ENCODE measurements at regions not wholly inside any gene's neighbourhood (a gene's known extent, or its start where the extent isn't known, plus 50 kb on each side); places are given as distances from the start of the nearest gene placed in this dataset.

DNA sequence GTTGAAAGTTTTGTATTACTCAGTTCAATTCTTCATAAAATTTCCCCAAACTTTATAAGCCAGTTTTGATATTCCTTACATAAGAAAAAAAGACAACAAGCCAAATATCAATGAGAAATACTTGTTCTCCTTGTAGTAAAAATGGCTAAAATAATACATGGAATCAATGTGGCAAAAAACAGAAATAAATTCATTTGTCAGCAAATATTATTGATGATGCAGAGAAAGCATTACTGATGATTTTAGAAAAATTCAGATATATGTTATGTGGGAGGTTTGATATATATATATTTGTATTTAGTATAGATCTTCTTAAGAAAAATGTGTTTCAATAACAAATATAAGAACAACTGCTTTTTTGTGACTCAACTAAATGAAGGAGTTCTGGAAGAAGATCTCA, 127.0 kb upstream of the PUM3 start:
- no peak for DNase-seq (ENCODE audit: low read depth, low spot score)
- no peak for TF ChIP-seq ZNF274 (IDR thresholded peaks at IDR 0.05; ENCODE audit: low read depth, low read length)
- TF ChIP-seq YY1 (IDR thresholded peaks at IDR 0.05; ENCODE audit: insufficient read depth, insufficient read length) = no peak
- TF ChIP-seq SUZ12 (IDR thresholded peaks at IDR 0.05; ENCODE audit: extremely low read depth, insufficient read depth, insufficient read length) = no peak
- Histone ChIP-seq H3K4me1 (ENCODE audit: insufficient read depth, insufficient read length) (no peaks in the 10 kb centered on the region), H3K9me3 (ENCODE audit: insufficient read depth, low read length) (no peaks in the 10 kb centered on the region; the same call in 1 of the 2 replicates), H3K4me3 (ENCODE audit: insufficient read length, low read depth) (no peak overlapping the region), H3K9ac (ENCODE audit: insufficient read length, low read depth) (no peak overlapping the region), H3K36me3 (ENCODE audit: insufficient read depth, insufficient read length, low read length) (no peaks in the 10 kb centered on the region), H3K27me3 (ENCODE audit: insufficient read depth, insufficient read length) (no peaks in the 10 kb centered on the region)

DNA sequence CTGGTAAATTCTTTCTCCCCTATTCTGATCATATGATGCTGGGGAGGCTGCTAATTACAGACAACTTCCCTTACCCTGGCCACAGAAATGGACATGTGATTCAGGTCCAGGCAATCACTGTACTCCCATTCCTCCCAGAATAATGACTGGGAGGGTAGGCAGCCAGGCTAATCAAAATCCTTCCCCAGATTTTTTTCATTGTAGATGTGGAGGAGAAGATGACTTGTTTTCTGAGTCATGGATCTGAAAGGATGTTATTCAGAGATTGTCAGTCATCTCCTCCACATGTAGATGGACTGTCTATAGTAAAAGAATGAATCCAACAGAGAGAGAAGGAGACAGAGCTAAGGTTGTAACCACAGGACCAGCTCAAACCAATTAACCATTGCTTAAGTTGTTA, 123.9 kb upstream of the PUM3 start:
- no peaks in the 10 kb centered on the region for H3K27me3 ChIP-seq (ENCODE audit: insufficient read depth, insufficient read length)
- DNase-seq (ENCODE audit: low read depth, low spot score) = no peak
- H3K9me3 ChIP-seq (ENCODE audit: insufficient read depth, low read length) = no peaks in the 10 kb centered on the region; the same call in 1 of the 2 replicates
- no peak for TF ChIP-seq SUZ12 (IDR thresholded peaks at IDR 0.05; ENCODE audit: extremely low read depth, insufficient read depth, insufficient read length)
- no peak for TF ChIP-seq ZNF274 (IDR thresholded peaks at IDR 0.05; ENCODE audit: low read depth, low read length)
- no peak for TF ChIP-seq YY1 (IDR thresholded peaks at IDR 0.05; ENCODE audit: insufficient read depth, insufficient read length)
- no peak overlapping the region for H3K9ac ChIP-seq (ENCODE audit: insufficient read length, low read depth)
- no peaks in the 10 kb centered on the region for H3K36me3 ChIP-seq (ENCODE audit: insufficient read depth, insufficient read length, low read length)
- no peak overlapping the region for H3K4me3 ChIP-seq (ENCODE audit: insufficient read length, low read depth)
- H3K4me1 ChIP-seq (ENCODE audit: insufficient read depth, insufficient read length) = no peaks in the 10 kb centered on the region

DNA sequence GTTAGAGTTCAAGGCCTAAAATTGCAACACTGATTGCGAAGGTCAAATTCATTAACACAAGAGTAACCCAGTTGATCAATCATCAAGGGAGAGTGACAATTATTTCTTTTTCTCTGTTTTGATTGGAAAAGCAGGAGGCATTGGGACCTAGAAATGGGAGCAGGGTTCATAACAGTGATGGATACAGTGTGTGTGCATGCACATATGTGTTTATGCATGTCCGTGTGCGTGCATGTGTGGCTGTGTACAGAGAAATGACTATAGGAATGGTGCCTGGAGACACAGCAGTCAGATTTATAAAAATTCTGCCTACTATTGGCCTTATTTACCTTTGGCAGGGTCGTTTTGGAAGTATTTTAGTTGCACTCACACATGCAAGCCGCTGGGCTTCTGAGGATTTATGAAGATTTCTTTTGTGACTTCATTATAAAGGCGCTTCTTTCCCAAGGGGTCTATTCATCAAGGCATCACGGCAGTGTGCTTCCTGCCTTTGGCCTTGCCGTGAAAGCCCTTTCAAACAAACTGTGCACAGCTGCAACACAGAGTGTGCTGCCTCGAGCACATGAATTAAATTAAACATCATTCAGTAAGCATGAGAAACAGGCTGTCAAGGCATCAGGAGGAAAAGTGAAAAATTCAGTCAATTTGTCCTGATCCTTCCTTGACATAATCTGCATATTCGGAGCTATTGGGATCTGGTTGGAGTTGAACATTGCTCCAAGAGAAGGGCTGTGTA, 122.8 kb upstream of the PUM3 start:
- Histone ChIP-seq H3K9ac (ENCODE audit: insufficient read length, low read depth) (no peak overlapping the region), H3K9me3 (ENCODE audit: insufficient read depth, low read length) (no peaks in the 10 kb centered on the region), H3K4me1 (ENCODE audit: insufficient read depth, insufficient read length) (no peaks in the 10 kb centered on the region), H3K4me3 (ENCODE audit: insufficient read length, low read depth) (no peak overlapping the region), H3K36me3 (ENCODE audit: insufficient read depth, insufficient read length, low read length) (no peaks in the 10 kb centered on the region), H3K27me3 (ENCODE audit: insufficient read depth, insufficient read length) (no peaks in the 10 kb centered on the region)
- TF ChIP-seq ZNF274 (IDR thresholded peaks at IDR 0.05; ENCODE audit: low read depth, low read length) (no peak), SUZ12 (IDR thresholded peaks at IDR 0.05; ENCODE audit: extremely low read depth, insufficient read depth, insufficient read length) (no peak), YY1 (IDR thresholded peaks at IDR 0.05; ENCODE audit: insufficient read depth, insufficient read length) (no peak)
- no peak for DNase-seq (ENCODE audit: low read depth, low spot score)

DNA sequence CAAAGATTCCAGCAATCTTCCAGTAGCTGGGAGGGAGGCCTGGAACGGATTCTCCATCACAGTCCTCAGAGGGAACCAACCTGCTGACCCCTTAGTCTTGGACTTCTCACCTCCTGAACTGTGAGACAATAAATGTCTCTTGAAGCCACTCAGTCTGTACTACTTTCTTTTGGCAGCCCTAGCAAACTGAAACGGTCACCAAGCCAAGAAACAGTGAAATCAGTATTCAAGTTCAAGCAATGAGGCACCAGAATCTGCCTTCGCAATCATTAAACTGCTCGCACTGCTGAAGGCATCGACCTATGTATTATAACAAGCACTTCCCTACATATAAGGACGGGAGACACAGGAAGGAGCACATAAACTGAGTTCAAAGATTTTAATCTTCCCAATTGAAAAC, 120.6 kb upstream of the PUM3 start:
- no peaks in the 10 kb centered on the region for H3K9me3 ChIP-seq (ENCODE audit: insufficient read depth, low read length)
- TF ChIP-seq YY1 (IDR thresholded peaks at IDR 0.05; ENCODE audit: insufficient read depth, insufficient read length) = no peak
- TF ChIP-seq SUZ12 (IDR thresholded peaks at IDR 0.05; ENCODE audit: extremely low read depth, insufficient read depth, insufficient read length) = no peak
- no peak for TF ChIP-seq ZNF274 (IDR thresholded peaks at IDR 0.05; ENCODE audit: low read depth, low read length)
- H3K9ac ChIP-seq (ENCODE audit: insufficient read length, low read depth) = no peak overlapping the region
- no peaks in the 10 kb centered on the region for H3K36me3 ChIP-seq (ENCODE audit: insufficient read depth, insufficient read length, low read length)
- H3K4me1 ChIP-seq (ENCODE audit: insufficient read depth, insufficient read length) = no peaks in the 10 kb centered on the region
- no peak for DNase-seq (ENCODE audit: low read depth, low spot score)
- no peaks in the 10 kb centered on the region for H3K27me3 ChIP-seq (ENCODE audit: insufficient read depth, insufficient read length)
- H3K4me3 ChIP-seq (ENCODE audit: insufficient read length, low read depth) = no peak overlapping the region

DNA sequence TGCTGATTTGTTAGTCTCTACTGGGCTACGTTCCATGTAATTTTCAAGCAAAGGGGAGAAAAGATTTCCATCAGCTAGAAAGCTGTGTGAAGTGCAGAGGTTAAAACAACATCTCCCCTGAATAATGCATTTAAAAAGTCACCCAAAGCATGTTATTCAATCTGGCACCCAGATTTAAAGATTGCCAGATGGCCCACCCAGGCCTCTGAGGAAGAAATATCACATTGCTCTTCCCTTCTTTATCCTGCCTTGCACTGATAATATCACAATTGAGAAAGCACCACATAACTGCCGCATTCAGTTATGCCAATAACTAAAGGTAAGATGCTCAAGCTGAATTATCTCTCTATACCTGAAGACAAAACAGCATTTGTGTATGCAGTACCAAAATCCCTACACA, 119.4 kb upstream of the PUM3 start:
- Histone ChIP-seq H3K4me1 (ENCODE audit: insufficient read depth, insufficient read length) (no peaks in the 10 kb centered on the region), H3K4me3 (ENCODE audit: insufficient read length, low read depth) (no peak overlapping the region), H3K9me3 (ENCODE audit: insufficient read depth, low read length) (no peaks in the 10 kb centered on the region), H3K36me3 (ENCODE audit: insufficient read depth, insufficient read length, low read length) (no peaks in the 10 kb centered on the region), H3K9ac (ENCODE audit: insufficient read length, low read depth) (no peak overlapping the region), H3K27me3 (ENCODE audit: insufficient read depth, insufficient read length) (no peaks in the 10 kb centered on the region)
- no peak for DNase-seq (ENCODE audit: low read depth, low spot score)
- TF ChIP-seq SUZ12 (IDR thresholded peaks at IDR 0.05; ENCODE audit: extremely low read depth, insufficient read depth, insufficient read length) (no peak), ZNF274 (IDR thresholded peaks at IDR 0.05; ENCODE audit: low read depth, low read length) (no peak), YY1 (IDR thresholded peaks at IDR 0.05; ENCODE audit: insufficient read depth, insufficient read length) (no peak)

DNA sequence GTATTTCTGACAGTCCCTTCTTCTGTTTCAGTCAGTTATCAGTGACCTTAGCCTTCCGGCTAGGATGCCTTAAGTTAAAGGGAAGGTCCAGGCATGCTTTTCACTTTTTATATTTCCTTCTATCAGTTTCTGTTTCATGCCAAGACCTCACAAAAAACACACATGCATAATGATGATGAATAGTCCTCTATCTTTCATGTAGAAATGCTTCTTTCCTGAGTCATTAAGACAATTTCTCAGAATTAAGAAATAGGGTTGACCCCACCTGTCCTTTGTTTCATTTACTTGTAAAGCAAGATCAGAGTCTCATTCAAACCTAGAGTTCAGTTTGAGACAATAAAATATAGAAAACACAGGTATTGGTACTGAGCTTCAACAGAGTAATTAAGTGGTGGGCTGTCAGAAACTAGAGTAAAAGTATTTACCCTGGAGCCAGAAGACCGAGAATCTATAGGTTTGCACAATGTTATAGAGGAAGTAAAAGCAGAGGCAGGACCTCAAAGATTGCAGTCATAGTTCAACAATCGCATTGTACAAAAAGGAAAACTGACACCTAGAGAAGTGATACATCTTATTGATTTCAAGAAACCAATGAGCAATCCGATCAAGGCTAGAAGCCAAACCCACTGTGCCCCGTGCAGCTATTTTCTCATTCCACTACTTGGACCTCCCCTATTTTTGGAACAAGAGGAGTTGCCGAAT, 118.7 kb upstream of the PUM3 start:
- no peaks in the 10 kb centered on the region for H3K36me3 ChIP-seq (ENCODE audit: insufficient read depth, insufficient read length, low read length)
- TF ChIP-seq ZNF274 (IDR thresholded peaks at IDR 0.05; ENCODE audit: low read depth, low read length) (no peak), SUZ12 (IDR thresholded peaks at IDR 0.05; ENCODE audit: extremely low read depth, insufficient read depth, insufficient read length) (no peak), YY1 (IDR thresholded peaks at IDR 0.05; ENCODE audit: insufficient read depth, insufficient read length) (no peak)
- H3K9me3 ChIP-seq (ENCODE audit: insufficient read depth, low read length) = no peaks in the 10 kb centered on the region
- H3K4me3 ChIP-seq (ENCODE audit: insufficient read length, low read depth) = no peak overlapping the region
- no peak overlapping the region for H3K9ac ChIP-seq (ENCODE audit: insufficient read length, low read depth)
- no peaks in the 10 kb centered on the region for H3K27me3 ChIP-seq (ENCODE audit: insufficient read depth, insufficient read length)
- H3K4me1 ChIP-seq (ENCODE audit: insufficient read depth, insufficient read length) = no peaks in the 10 kb centered on the region
- no peak for DNase-seq (ENCODE audit: low read depth, low spot score)

DNA sequence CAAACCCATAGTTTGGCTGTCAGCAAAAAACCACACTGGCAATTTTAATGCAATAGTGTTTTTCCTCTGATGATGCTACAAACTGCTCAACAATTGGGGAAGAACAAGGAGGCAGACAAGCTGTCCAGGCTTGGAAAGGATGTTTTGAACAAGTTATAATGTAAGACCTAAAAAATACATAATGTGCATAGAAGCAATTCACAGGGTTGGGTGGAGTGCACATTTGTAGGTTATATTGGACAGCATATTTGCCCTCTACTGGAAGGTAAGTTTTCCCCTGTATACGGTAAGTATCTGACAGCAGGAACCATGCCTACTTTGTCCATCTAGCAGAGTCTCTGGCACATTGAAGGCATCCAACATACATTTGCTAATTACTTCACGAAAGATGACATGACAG, 114.3 kb upstream of the PUM3 start:
- H3K4me3 ChIP-seq (ENCODE audit: insufficient read length, low read depth) = no peak overlapping the region
- DNase-seq (ENCODE audit: low read depth, low spot score) = no peak
- no peak overlapping the region for H3K9ac ChIP-seq (ENCODE audit: insufficient read length, low read depth)
- no peaks in the 10 kb centered on the region for H3K36me3 ChIP-seq (ENCODE audit: insufficient read depth, insufficient read length, low read length)
- H3K4me1 ChIP-seq (ENCODE audit: insufficient read depth, insufficient read length) = no peaks in the 10 kb centered on the region
- H3K27me3 ChIP-seq (ENCODE audit: insufficient read depth, insufficient read length) = no peaks in the 10 kb centered on the region
- H3K9me3 ChIP-seq (ENCODE audit: insufficient read depth, low read length) = no peaks in the 10 kb centered on the region
- no peak for TF ChIP-seq ZNF274 (IDR thresholded peaks at IDR 0.05; ENCODE audit: low read depth, low read length)
- no peak for TF ChIP-seq SUZ12 (IDR thresholded peaks at IDR 0.05; ENCODE audit: extremely low read depth, insufficient read depth, insufficient read length)
- no peak for TF ChIP-seq YY1 (IDR thresholded peaks at IDR 0.05; ENCODE audit: insufficient read depth, insufficient read length)

Data from NT2/D1 (cell line).